ENCODE measurements at regions not wholly inside any gene's neighbourhood (a gene's known extent, or its start where the extent isn't known, plus 50 kb on each side); places are given as distances from the start of the nearest gene placed in this dataset.

DNA sequence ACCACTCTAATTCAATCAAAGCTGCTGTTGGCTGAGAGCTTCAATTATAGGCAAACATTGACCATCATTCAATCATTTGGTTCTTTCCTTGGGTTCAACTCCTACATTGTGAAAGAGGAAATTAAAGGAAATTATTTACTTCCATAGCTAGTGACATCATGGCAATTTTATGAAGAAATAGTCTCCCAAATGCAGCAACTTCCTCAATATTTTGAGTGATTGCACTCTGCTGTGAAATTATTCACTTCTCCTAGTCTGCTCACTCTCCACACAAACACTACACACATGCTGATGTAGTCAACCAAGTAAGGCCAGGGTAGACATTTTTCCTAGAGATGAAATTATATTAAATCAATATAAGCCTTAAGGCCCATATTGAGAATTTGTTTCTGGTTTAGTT lies 86.7 kb upstream of the NCKAP5 start:
- TF ChIP-seq ZNF565 (CRISPR knock-in tag; conservative IDR thresholded peaks at IDR 0.05; ENCODE audit: low read depth) (no peak), CSRNP3 (CRISPR knock-in tag; IDR thresholded peaks at IDR 0.05) (no peak), BACH2 (CRISPR knock-in tag; IDR thresholded peaks at IDR 0.05; ENCODE audit: borderline replicate concordance) (no peak), ARNTL (CRISPR knock-in tag; IDR thresholded peaks at IDR 0.05; ENCODE audit: borderline replicate concordance, low read depth) (no peak), ISL1 (CRISPR knock-in tag; IDR thresholded peaks at IDR 0.05) (no peak), TCF4 (CRISPR knock-in tag; IDR thresholded peaks at IDR 0.05; ENCODE audit: borderline replicate concordance) (no peak), GLIS3 (CRISPR knock-in tag; IDR thresholded peaks at IDR 0.05) (no peak), ZC3H10 (CRISPR knock-in tag; IDR thresholded peaks at IDR 0.05) (no peak), ESRRG (CRISPR knock-in tag; IDR thresholded peaks at IDR 0.05) (no peak), PPARA (CRISPR knock-in tag; IDR thresholded peaks at IDR 0.05; ENCODE audit: borderline replicate concordance) (no peak), ZFP3 (CRISPR knock-in tag; IDR thresholded peaks at IDR 0.05) (no peak), ZFP30 (CRISPR knock-in tag; IDR thresholded peaks at IDR 0.05) (no peak), OSR1 (CRISPR knock-in tag; IDR thresholded peaks at IDR 0.05) (no peak), RARB (CRISPR knock-in tag; IDR thresholded peaks at IDR 0.05) (no peak), CSDC2 (CRISPR knock-in tag; IDR thresholded peaks at IDR 0.05) (no peak)
- TF ChIP-seq, protein P1, sequence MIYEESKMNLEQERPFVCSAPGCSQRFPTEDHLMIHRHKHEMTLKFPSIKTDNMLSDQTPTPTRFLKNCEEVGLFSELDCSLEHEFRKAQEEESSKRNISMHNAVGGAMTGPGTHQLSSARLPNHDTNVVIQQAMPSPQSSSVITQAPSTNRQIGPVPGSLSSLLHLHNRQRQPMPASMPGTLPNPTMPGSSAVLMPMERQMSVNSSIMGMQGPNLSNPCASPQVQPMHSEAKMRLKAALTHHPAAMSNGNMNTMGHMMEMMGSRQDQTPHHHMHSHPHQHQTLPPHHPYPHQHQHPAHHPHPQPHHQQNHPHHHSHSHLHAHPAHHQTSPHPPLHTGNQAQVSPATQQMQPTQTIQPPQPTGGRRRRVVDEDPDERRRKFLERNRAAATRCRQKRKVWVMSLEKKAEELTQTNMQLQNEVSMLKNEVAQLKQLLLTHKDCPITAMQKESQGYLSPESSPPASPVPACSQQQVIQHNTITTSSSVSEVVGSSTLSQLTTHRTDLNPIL (CRISPR knock-in tag; IDR thresholded peaks at IDR 0.05; ENCODE audit: low read depth): no peak
- TF ChIP-seq, protein P2, sequence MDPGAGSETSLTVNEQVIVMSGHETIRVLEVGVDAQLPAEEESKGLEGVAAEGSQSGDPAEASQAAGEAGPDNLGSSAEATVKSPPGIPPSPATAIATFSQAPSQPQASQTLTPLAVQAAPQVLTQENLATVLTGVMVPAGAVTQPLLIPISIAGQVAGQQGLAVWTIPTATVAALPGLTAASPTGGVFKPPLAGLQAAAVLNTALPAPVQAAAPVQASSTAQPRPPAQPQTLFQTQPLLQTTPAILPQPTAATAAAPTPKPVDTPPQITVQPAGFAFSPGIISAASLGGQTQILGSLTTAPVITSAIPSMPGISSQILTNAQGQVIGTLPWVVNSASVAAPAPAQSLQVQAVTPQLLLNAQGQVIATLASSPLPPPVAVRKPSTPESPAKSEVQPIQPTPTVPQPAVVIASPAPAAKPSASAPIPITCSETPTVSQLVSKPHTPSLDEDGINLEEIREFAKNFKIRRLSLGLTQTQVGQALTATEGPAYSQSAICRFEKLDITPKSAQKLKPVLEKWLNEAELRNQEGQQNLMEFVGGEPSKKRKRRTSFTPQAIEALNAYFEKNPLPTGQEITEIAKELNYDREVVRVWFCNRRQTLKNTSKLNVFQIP (CRISPR knock-in tag; IDR thresholded peaks at IDR 0.05; ENCODE audit: borderline replicate concordance, low read depth): no peak
- TF ChIP-seq, protein P3, sequence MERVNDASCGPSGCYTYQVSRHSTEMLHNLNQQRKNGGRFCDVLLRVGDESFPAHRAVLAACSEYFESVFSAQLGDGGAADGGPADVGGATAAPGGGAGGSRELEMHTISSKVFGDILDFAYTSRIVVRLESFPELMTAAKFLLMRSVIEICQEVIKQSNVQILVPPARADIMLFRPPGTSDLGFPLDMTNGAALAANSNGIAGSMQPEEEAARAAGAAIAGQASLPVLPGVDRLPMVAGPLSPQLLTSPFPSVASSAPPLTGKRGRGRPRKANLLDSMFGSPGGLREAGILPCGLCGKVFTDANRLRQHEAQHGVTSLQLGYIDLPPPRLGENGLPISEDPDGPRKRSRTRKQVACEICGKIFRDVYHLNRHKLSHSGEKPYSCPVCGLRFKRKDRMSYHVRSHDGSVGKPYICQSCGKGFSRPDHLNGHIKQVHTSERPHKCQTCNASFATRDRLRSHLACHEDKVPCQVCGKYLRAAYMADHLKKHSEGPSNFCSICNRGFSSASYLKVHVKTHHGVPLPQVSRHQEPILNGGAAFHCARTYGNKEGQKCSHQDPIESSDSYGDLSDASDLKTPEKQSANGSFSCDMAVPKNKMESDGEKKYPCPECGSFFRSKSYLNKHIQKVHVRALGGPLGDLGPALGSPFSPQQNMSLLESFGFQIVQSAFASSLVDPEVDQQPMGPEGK (CRISPR knock-in tag; IDR thresholded peaks at IDR 0.05; ENCODE audit: borderline replicate concordance): no peak
- no peak for ATAC-seq

GRCh38 chr2:133655610-133656009 lies 87.3 kb upstream of the NCKAP5 start:
- no peak for ATAC-seq
- TF ChIP-seq GLIS3 (CRISPR knock-in tag; IDR thresholded peaks at IDR 0.05) (no peak), ZC3H10 (CRISPR knock-in tag; IDR thresholded peaks at IDR 0.05) (no peak), SNAI2 (CRISPR knock-in tag; IDR thresholded peaks at IDR 0.05) (no peak), ZNF565 (CRISPR knock-in tag; conservative IDR thresholded peaks at IDR 0.05; ENCODE audit: low read depth) (no peak), ESRRG (CRISPR knock-in tag; IDR thresholded peaks at IDR 0.05) (no peak), ZNF70 (CRISPR knock-in tag; IDR thresholded peaks at IDR 0.05) (no peak), TOX (CRISPR knock-in tag; IDR thresholded peaks at IDR 0.05; ENCODE audit: borderline replicate concordance) (no peak), CSRNP3 (CRISPR knock-in tag; IDR thresholded peaks at IDR 0.05) (no peak), TCF4 (CRISPR knock-in tag; IDR thresholded peaks at IDR 0.05; ENCODE audit: borderline replicate concordance) (no peak), OSR1 (CRISPR knock-in tag; IDR thresholded peaks at IDR 0.05) (no peak), ZFP3 (CRISPR knock-in tag; IDR thresholded peaks at IDR 0.05) (no peak), ARNTL (CRISPR knock-in tag; IDR thresholded peaks at IDR 0.05; ENCODE audit: borderline replicate concordance, low read depth) (no peak), PPARA (CRISPR knock-in tag; IDR thresholded peaks at IDR 0.05; ENCODE audit: borderline replicate concordance) (no peak), BACH2 (CRISPR knock-in tag; IDR thresholded peaks at IDR 0.05; ENCODE audit: borderline replicate concordance) (no peak), ISL1 (CRISPR knock-in tag; IDR thresholded peaks at IDR 0.05) (no peak), ZNF8 (CRISPR knock-in tag; IDR thresholded peaks at IDR 0.05) (no peak)
- TF ChIP-seq, protein P2 (CRISPR knock-in tag; IDR thresholded peaks at IDR 0.05; ENCODE audit: borderline replicate concordance, low read depth): no peak
- TF ChIP-seq, protein P1 (CRISPR knock-in tag; IDR thresholded peaks at IDR 0.05; ENCODE audit: low read depth): no peak
- TF ChIP-seq, protein P4, sequence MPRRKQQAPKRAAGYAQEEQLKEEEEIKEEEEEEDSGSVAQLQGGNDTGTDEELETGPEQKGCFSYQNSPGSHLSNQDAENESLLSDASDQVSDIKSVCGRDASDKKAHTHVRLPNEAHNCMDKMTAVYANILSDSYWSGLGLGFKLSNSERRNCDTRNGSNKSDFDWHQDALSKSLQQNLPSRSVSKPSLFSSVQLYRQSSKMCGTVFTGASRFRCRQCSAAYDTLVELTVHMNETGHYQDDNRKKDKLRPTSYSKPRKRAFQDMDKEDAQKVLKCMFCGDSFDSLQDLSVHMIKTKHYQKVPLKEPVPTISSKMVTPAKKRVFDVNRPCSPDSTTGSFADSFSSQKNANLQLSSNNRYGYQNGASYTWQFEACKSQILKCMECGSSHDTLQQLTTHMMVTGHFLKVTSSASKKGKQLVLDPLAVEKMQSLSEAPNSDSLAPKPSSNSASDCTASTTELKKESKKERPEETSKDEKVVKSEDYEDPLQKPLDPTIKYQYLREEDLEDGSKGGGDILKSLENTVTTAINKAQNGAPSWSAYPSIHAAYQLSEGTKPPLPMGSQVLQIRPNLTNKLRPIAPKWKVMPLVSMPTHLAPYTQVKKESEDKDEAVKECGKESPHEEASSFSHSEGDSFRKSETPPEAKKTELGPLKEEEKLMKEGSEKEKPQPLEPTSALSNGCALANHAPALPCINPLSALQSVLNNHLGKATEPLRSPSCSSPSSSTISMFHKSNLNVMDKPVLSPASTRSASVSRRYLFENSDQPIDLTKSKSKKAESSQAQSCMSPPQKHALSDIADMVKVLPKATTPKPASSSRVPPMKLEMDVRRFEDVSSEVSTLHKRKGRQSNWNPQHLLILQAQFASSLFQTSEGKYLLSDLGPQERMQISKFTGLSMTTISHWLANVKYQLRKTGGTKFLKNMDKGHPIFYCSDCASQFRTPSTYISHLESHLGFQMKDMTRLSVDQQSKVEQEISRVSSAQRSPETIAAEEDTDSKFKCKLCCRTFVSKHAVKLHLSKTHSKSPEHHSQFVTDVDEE (CRISPR knock-in tag; IDR thresholded peaks at IDR 0.05): no peak

Measured in SK-N-SH treated with all-trans-retinoic acid at 6 μM for 48 hours (cell line).